ENCODE measurements at regions not wholly inside any gene's neighbourhood (a gene's known extent, or its start where the extent isn't known, plus 50 kb on each side); places are given as distances from the start of the nearest gene placed in this dataset.

DNA sequence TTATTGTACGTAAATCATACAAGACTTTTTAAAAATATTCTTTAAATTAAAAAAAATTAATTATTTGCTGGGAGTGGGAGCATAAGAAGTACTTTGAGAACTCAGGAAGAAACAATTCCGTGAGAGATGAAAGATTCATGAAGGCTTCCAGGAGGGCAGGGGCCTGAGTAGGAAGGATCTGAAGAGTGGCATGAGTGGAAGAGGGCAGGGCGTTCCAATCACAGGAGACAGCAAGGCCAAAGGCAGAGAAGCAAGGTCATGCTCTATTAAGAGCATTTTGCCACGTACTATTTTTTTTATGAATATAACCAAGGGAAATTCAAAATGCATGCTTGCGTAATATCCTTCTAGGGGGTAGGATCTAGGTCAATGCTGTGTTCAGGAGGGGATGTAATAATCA is 265.5 kb downstream of the ZNF608 start:
- H3K27ac ChIP-seq: no peak overlapping the region
- TF ChIP-seq ZFX (IDR thresholded peaks at IDR 0.05): no peak
- TF ChIP-seq, protein P1, sequence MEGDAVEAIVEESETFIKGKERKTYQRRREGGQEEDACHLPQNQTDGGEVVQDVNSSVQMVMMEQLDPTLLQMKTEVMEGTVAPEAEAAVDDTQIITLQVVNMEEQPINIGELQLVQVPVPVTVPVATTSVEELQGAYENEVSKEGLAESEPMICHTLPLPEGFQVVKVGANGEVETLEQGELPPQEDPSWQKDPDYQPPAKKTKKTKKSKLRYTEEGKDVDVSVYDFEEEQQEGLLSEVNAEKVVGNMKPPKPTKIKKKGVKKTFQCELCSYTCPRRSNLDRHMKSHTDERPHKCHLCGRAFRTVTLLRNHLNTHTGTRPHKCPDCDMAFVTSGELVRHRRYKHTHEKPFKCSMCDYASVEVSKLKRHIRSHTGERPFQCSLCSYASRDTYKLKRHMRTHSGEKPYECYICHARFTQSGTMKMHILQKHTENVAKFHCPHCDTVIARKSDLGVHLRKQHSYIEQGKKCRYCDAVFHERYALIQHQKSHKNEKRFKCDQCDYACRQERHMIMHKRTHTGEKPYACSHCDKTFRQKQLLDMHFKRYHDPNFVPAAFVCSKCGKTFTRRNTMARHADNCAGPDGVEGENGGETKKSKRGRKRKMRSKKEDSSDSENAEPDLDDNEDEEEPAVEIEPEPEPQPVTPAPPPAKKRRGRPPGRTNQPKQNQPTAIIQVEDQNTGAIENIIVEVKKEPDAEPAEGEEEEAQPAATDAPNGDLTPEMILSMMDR (conservative IDR thresholded peaks at IDR 0.05): no peak

DNA sequence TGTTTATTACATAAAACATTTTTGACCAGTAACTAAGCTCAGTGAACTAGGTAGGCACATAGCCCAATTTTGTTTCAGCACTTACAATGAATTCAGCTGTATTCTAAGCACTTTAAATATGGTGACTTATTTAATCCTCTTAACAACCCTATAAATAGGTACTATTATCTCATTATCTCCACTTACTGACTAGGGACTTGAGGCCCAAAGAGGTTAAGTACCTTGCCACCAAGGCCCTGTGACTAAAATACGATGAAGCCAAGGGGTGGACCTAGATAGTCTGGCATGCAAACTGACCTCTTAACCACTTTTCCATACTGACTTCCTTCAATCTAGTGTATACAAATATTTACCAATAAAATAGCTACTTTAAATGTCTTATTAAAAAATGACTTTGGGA is 266.4 kb downstream of the ZNF608 start:
- H3K27ac ChIP-seq: no peak overlapping the region
- TF ChIP-seq, protein P1 (conservative IDR thresholded peaks at IDR 0.05): no peak
- TF ChIP-seq ZFX (IDR thresholded peaks at IDR 0.05): no peak

DNA sequence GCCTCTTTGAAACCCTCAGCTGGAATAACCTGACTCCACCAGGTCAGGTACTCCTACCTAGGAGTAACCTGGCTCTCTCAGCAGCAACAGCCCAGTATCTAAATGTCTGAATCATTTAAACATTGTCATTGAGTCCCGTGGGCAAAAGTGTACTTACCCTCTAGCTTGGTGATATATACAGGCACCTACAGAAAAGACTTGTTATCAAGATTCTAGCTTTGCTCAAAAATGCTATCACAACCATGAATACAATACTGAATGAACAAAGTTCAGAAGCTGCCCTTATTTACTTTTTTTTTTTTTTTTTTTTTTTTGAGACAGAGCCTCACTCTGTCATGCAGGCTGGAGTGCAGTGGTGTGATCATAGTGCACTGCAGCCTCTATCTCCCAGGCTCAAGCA is 268.2 kb downstream of the ZNF608 start:
- TF ChIP-seq, protein P1 (conservative IDR thresholded peaks at IDR 0.05): no peak
- H3K27ac ChIP-seq: no peak overlapping the region

DNA sequence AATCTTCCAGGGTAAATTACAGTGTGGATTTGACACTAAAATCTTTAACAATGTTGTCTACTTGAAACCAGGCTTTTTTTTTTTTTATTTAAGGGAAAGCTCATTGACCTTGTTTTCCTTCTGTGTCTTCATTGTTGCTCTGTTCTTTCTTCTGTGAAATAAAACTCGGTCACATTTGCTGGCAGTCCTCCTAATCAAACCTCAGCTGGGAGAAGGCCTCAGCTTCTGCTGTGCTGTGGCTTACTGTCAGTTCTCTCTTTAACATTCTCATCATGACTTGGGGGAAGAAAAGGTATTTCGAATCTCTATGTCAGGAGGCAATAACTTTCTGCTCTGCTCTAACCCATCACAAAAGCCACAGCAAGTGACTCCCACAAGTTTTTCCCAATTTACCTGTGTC is 268.9 kb downstream of the ZNF608 start:
- no peak overlapping the region for H3K27ac ChIP-seq
- TF ChIP-seq, protein P1 (conservative IDR thresholded peaks at IDR 0.05): no peak
- TF ChIP-seq ZFX (IDR thresholded peaks at IDR 0.05): no peak

DNA sequence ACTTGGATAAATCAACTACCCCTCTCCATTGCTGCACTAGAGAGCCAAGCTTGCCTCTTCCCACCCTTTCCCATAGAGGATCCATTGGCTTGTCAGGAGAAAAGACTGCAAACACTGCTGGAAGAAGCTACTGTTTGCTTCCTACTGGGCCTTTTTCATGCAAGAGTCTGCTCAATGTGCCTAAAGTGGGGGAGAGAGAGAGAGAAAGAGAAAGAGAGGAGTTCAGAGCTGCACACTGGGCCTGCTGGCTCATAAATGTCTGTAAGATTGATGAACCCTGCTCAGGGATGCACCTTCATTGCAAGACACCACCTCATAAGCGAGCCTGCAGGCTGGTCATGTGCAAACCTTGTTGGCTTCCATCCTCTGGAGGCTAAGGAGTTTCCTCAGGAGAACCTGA is 269.4 kb downstream of the ZNF608 start:
- TF ChIP-seq, protein P1 (conservative IDR thresholded peaks at IDR 0.05): no peak
- TF ChIP-seq ZFX (IDR thresholded peaks at IDR 0.05): no peak
- H3K27ac ChIP-seq: no peak overlapping the region

DNA sequence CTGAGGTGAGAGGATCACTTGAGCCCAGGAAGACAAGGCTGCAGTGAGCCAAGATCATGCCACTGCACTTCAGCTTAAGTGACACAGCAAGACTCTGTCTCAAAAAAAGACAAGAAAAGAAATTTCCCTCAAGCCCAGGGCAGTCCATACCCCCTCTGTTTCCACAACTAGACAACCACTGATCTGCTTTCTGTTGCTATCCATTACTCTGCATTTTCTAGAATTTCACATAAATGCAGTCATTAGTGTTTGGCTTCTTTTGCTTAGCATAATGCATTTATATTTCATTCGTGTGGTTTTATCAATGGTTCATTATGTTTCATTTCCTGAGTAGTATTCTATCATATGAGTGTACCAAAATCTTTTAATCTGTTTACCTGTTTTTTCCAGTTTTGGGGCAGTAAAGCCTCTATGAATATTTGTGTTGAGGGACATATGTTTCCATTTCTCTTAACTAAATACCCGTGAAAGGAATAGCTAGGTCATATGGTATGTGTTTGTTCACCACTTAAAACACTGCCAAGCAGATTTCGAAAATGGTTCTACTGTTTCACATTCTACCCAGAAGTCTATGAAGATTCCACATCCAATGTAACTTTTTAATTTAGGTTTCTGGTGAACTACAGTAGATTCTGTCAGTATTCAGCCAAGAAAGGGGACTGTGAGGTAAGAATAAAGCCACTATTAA is 271.8 kb downstream of the ZNF608 start:
- TF ChIP-seq, protein P1 (conservative IDR thresholded peaks at IDR 0.05): no peak
- no peak for TF ChIP-seq ZFX (IDR thresholded peaks at IDR 0.05)
- H3K27ac ChIP-seq: no peak overlapping the region

DNA sequence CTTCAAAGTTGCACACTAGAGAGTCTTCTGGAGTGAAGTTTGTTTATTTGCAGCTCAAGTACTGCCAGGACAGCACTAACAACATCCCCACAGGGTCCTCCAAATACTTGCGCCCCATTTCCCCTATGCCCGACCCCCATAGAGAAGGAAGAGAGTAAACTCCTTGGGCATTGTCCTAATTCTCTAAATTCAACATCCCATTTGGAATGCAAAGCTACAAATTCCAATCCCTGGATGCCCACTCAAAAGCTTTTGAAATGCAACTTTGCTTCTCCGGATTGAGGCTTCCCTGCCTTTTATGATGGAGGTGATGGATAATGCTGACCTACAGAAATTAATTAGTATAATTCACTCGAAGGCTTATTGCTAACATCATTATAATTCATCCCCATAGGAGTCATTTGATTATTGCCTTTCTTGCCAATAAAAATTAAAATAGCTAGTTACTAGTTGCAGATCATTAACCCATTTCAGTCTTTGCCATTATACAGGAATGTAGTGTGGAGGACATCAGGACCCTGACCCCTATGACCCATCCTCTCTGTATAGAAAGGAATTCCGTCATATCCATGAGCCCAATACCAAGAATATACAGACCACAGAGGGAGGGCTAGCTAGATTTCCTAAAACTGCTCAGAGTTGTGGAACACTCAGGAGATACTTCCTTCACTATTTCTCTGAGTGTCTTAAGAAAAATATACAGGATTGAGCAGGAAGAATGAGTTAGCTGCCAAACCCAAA is 277.6 kb downstream of the ZNF608 start:
- TF ChIP-seq, protein P1 (conservative IDR thresholded peaks at IDR 0.05): no peak
- TF ChIP-seq ZFX (IDR thresholded peaks at IDR 0.05): no peak
- no peak overlapping the region for H3K27ac ChIP-seq
